ENCODE measurements at regions not wholly inside any gene's neighbourhood (a gene's known extent, or its start where the extent isn't known, plus 50 kb on each side); places are given as distances from the start of the nearest gene placed in this dataset.

DNA sequence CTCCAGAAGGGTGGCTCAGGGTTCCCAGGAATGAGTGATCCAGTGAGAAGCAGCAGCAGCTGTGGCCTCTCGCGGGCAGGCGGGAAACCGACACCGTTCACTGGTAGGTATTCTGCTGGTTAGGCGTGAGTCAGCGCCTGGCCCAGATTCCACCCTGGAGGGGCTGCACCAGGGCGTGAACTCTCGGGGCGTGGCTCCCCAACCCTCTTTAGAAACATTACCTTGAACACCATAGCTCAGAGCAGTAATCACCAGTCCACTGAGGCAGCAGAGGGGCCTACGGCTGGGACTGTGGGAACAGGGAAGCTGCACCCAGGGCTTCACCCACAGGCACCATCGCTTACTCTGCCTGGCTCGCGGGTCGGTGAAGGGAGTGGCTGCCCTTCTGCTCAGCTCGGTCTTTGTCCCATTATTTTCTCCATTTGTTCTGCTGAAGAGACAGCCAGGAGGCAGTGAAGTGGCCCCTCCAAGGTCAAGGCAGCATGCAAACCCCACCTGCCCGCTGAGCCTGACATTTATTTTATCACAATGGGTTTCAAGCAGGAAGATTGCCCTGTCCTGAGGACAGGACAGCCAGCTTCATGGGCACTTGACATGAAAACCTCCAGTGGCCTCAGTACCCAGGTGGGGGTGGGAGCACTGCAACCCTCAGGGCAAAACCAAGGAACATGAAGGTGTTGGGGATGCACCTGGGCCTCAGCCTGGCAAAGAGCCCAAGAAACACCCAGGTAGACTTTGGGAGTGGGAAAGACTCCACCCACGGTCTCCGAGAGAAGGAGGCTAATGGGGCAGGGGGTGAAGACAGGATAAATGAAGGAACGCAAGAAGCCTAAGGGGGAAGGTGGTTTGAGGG is 51.0 kb upstream of the CD93 start:
- DNase-seq (ENCODE audit: low spot score) = no peak

DNA sequence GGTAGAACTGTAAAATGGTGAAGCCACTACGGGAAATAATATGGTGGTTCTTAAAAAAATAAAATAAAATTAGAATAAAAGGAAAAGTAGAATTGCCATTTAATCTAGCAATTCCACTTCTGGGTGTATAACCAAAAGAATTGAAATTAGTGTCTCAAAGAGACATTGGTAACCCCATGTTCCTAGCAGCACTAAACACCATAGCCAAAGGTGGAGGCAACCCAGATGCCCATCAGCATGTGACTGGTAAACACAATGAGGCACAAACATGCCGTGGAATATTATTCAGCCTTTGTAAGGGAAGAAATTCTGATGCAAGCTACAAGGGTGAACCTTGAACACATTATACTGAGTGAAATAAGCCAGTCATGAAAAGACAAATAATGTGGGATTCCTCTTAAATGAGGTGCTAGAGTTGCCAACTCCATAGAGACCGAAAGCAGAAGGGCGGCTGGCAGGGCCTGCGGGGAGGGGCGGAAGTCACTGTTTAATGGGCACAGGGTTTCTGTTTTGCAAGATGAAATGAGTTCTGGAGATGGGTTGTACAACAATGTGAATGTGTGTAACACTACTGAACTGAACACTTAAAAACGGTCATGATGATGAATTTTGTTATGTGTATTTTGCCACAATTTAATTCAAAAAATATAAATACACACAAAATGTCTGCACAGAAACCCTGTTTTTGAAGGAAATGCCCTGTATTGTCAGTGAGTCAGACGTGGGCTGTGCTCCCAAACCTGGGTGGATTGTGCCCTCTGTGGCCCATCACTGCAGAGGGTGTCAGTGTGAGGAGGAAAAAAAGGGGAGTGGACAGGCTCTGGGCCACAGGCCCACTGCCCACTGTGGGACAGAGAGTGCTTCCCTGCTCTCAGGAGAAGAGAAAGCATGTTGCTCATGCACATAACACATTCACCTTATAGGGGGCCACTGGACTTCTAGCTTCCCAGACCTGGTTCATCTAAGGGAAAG is 49.6 kb upstream of the CD93 start:
- DNase-seq (ENCODE audit: low spot score) = no peak

Measured in CD4-positive, alpha-beta T cell treated with Interleukin-2 at 100 ng/mL for 4 hours (primary cell).